ENCODE measurements at regions not wholly inside any gene's neighbourhood (a gene's known extent, or its start where the extent isn't known, plus 50 kb on each side); places are given as distances from the start of the nearest gene placed in this dataset.

DNA sequence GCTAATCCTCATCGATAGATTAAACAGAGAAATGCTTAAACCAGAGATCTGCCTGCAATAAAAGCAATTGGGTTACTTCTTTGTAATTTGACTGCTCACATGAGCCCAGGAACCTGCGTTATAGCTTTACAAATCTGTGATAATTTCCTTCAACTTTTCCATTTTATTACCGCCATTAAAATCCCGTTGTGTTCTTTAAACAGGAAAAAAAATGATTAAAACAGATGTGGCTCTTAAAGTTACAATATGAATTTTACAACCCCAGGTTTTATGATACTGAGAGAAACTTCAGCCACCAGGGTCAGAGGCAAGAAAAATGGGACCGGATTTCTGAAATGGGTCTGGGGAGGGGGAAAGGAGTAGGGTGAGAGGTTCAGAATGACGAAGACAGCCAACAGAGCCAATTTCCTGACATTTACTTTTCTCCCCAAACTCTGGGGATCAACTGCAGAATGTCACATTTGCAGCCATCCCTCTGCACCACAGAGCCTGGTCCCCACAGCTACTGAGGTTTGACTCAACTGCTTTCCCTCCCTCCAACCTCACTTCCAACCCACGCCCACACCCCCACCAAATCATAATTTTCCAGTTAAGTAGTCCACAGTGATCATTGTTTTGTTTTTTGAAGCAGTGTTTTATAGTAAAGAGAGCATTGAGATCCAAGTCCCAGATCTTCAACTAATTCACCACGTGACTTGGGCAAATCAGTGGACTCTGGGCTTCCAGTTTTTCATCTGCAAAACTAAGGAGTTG lies 77.6 kb upstream of the EYA2 start:
- no peak for TF ChIP-seq POLR2A (IDR thresholded peaks at IDR 0.05)
- TF ChIP-seq, protein P1, sequence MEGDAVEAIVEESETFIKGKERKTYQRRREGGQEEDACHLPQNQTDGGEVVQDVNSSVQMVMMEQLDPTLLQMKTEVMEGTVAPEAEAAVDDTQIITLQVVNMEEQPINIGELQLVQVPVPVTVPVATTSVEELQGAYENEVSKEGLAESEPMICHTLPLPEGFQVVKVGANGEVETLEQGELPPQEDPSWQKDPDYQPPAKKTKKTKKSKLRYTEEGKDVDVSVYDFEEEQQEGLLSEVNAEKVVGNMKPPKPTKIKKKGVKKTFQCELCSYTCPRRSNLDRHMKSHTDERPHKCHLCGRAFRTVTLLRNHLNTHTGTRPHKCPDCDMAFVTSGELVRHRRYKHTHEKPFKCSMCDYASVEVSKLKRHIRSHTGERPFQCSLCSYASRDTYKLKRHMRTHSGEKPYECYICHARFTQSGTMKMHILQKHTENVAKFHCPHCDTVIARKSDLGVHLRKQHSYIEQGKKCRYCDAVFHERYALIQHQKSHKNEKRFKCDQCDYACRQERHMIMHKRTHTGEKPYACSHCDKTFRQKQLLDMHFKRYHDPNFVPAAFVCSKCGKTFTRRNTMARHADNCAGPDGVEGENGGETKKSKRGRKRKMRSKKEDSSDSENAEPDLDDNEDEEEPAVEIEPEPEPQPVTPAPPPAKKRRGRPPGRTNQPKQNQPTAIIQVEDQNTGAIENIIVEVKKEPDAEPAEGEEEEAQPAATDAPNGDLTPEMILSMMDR (IDR thresholded peaks at IDR 0.05) = no peak
- Histone ChIP-seq H3K27me3 (peaks cover 0 to 57% (median 9%) of the 10 kb centered on the region in 9 donors), H3K4me3 (no peak overlapping the region), H3K36me3 (no peaks in the 10 kb centered on the region), H3K4me1 (no peaks in the 10 kb centered on the region), H3K27ac (no peak overlapping the region), H3K9me3 (no peaks in the 10 kb centered on the region)
- intact Hi-C loops (cut with DNase I) = no loop called here
- ATAC-seq (no peak), DNase-seq (no peak)
- 47 to 62% (median 56%) methylated on average over 8 of the region's 8 CpGs for whole genome bisulfite sequencing, 4 donors

DNA sequence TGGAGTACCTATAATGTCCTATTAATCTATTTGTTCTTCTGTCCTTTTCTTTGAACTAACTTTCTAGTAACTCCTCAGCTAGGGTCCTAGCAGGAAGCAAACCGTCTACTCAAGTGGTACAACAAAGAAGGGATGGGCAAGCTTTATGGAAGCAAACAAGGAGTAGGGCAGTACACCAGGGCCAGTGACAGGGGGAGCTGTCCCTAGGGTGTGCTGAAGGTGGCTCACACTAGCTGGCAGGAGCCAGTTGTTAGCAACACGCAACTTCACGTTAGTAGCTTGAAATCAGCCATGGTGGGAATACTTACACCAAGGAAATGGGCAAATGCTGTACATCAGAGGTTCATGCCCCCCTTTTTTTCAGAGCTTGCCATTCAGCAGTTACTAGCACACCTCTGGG lies 74.0 kb upstream of the EYA2 start:
- no peak for TF ChIP-seq POLR2A (IDR thresholded peaks at IDR 0.05)
- TF ChIP-seq, protein P1 (IDR thresholded peaks at IDR 0.05) = no peak
- peaks cover 0 to 32% (median 0%) of the 10 kb centered on the region in 9 donors for H3K27me3 ChIP-seq
- DNase-seq = no peak
- WGBS, 4 donors = 51 to 63% (median 59%) methylated on average over 3 of the region's 3 CpGs
- H3K36me3 ChIP-seq = no peaks in the 10 kb centered on the region
- H3K9me3 ChIP-seq = peaks cover 0 to 10% (median 4%) of the 10 kb centered on the region in 12 donors
- no peak overlapping the region for H3K27ac ChIP-seq
- intact Hi-C loops (cut with DNase I) = no loop called here
- no peaks in the 10 kb centered on the region for H3K4me1 ChIP-seq
- no peak for ATAC-seq
- H3K4me3 ChIP-seq = no peak overlapping the region

GRCh38 chr20:46823271-46823751 lies 71.3 kb upstream of the EYA2 start:
- 40 to 70% (median 63%) methylated on average over 5 of the region's 5 CpGs for WGBS, 4 donors
- no peak for TF ChIP-seq POLR2A (IDR thresholded peaks at IDR 0.05)
- TF ChIP-seq, protein P1 (IDR thresholded peaks at IDR 0.05) = no peak

GRCh38 chr20:46823753-46824152 lies 70.9 kb upstream of the EYA2 start:
- TF ChIP-seq, protein P1 (IDR thresholded peaks at IDR 0.05) = no peak
- no peak for TF ChIP-seq POLR2A (IDR thresholded peaks at IDR 0.05)
- Histone ChIP-seq H3K36me3 (no peaks in the 10 kb centered on the region), H3K4me3 (no peak overlapping the region), H3K4me1 (no peaks in the 10 kb centered on the region), H3K27me3 (peaks cover 0 to 20% (median 0%) of the 10 kb centered on the region in 9 donors), H3K9me3 (peaks cover 0 to 10% (median 4%) of the 10 kb centered on the region in 12 donors), H3K27ac (peak overlapping the region in 1 of 12 donors; percentile 33)
- intact Hi-C loops (cut with DNase I) = no loop called here
- 64 to 97% (median 89%) methylated on average over 3 of the region's 3 CpGs for WGBS, 4 donors
- DNase-seq (no peak), ATAC-seq (no peak)

More at GRCh38 chr20:46823271-46823751, 71.3 kb upstream of the EYA2 start:
- H3K27me3 ChIP-seq = peaks cover 0 to 20% (median 0%) of the 10 kb centered on the region in 9 donors
- no peak overlapping the region for H3K4me3 ChIP-seq
- ATAC-seq = peak in 3 of 4 donors; percentile 29 to 74 (median 66)
- no peaks in the 10 kb centered on the region for H3K36me3 ChIP-seq
- H3K4me1 ChIP-seq = no peaks in the 10 kb centered on the region
- peak overlapping the region in 2 of 12 donors; percentile 33 to 50 for H3K27ac ChIP-seq
- intact Hi-C loops (cut with DNase I) = no loop called here
- peaks cover 0 to 10% (median 4%) of the 10 kb centered on the region in 12 donors for H3K9me3 ChIP-seq
- DNase-seq = peak in 1 of 5 donors; percentile 26
